GM23248 (cell line): ENCODE measurements at regions not wholly inside any gene's neighbourhood (a gene's known extent, or its start where the extent isn't known, plus 50 kb on each side); places are given as distances from the start of the nearest gene placed in this dataset.

Experiments used
- EZH2 ChIP-seq: fragments of 200-600 bp; sonication (generic); IDR thresholded peaks from 2 replicates; pipeline ENCODE4 v1.6.1; 2018; ENCODE audit warnings: antibody characterized with exemption, mild to moderate bottlenecking; ENCODE audit not compliant: insufficient read depth, poor library complexity, severe bottlenecking
- EZH2phosphoT487 ChIP-seq: fragments of 200-600 bp; sonication (generic); IDR thresholded peaks from 2 replicates; pipeline ENCODE4 v1.6.1; 2018; ENCODE audit warnings: antibody characterized with exemption, moderate library complexity, mild to moderate bottlenecking, low read depth; ENCODE audit not compliant: insufficient read depth

GRCh38 chr12:74941670-74942069 lies 268.0 kb downstream of the KCNC2 start:
- TF ChIP-seq EZH2phosphoT487 (no peak), EZH2 (no peak)
